ENCODE measurements at regions not wholly inside any gene's neighbourhood (a gene's known extent, or its start where the extent isn't known, plus 50 kb on each side); places are given as distances from the start of the nearest gene placed in this dataset.
"Not testable (repeated sequence)": the region's sequence is repeated elsewhere in the genome, so short reads cannot be mapped to it uniquely, and the experiment has no call there.

DNA sequence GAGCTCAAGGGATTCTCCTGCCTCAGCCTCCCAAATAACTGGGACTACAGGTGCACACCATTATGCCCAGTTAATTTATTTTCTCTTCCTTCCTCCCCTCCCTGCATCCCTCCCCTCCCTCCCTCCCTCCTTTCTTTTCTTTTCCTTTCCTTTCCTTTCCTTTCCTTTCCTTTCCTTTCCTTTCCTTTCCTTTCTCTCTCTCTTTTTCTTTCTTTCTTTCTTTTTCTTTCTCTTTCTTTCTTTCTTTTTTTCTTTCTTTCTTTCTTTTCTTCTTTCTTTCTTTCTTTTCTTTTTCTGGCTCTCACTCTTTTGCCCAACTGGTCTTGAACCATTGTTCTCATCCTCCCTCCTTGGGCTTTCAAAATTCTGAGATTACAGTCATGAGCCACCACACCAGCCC lies 873.0 kb upstream of the KLHL1 start:
- not testable (repeated sequence) for DNase-seq

DNA sequence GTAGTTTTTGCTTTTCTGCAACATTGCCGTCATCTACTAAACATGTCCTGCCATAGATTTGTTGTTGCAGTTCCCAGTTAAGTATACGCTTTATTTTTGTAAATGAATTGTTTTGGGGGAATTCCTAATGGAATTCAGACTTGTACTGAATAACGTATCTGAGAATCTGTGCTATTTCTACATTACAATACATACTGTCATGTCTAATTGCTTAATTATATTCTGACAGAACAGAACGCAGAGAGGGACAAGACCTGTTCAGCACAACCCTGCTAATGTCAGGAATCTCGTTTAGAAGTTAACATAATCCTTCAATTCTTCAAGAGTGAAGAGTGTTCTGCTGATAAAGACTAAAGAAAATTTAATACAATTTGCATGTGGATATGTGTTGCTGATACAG lies 861.1 kb upstream of the KLHL1 start:
- no peak for DNase-seq

DNA sequence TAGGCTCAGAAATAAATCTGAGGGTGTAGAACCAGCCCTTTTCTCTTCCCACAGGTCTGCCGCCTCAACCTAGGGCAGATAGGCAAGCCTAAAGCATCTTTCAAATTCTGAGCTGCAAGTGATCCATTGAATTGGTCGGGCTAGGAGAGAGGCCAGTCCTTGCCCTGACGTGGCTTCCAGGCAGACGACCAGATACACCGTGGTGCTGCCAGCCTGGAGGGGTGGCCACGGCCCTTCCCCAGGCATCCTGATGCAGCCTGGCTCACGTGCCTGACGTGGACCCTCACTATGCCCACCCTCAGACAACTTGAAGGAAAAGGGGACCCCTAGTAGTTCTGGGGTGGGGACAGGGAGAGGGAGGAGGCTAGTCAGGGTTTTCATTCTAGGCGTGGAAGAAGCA lies 859.3 kb upstream of the KLHL1 start:
- DNase-seq: no peak

DNA sequence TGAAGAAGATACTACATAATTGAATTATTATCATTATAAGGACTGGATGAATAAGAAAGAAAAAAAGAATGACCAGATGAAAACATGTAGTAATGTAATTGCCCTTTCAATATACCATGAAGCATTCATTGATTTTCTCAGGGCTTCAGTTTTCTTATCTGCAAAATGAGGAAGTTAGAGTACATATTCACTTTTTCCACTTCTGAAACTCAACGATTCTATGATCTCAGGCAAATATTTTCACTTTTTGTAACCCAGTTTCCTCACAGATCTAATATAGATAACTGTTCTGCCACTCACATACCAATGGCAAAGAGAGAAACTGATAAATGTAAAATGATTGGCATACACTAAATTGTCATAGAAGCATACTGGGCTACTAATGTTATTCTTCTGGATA lies 856.6 kb upstream of the KLHL1 start:
- peak; percentile 53 to 68 for DNase-seq

DNA sequence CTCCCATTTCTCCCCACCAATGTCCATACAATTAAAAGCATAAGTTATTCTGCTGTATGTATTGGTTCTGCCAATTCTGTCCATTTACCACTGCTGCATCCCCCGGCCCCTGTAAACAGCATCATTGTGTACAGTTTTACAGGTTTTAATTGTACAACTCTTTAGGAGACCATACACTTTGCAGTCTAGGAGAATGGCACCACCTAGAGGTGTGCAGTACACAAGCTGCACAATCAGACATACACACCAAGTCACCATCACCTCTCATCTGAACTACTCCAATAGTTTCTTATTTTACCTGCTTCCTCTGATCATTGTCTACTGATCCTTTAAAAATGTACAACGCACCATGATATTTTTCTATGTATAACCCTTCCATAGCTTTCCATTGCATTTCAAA lies 855.9 kb upstream of the KLHL1 start:
- peak; percentile 69 to 74 for DNase-seq

DNA sequence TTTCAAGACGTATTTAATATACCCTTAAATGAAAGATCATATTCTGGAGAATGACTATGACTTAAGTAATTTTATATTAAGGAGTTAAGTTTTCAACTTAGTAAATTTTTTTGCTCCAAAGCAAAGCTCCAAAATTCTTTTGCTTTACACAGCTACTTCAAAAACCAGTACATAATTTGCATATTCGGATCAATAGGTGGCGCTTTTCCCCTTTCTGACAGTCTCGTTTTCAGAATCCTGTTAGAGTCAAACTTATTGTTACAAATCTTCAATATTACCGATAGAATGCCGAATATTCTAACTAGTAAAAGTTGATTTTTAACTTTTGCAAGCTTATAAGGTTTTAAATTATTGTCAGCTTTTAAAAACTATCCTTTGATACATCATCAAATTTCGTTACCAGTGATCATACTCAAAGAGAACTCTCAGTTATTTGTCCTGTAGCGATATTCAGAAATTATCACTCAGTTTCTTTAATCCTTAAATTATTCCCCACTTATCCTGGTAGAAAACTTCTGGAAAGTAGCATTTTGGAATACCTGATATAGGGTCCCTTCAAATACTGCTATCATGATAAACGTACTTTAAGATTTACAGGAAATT lies 852.7 kb upstream of the KLHL1 start:
- peak; percentile 28 to 54 for DNase-seq

DNA sequence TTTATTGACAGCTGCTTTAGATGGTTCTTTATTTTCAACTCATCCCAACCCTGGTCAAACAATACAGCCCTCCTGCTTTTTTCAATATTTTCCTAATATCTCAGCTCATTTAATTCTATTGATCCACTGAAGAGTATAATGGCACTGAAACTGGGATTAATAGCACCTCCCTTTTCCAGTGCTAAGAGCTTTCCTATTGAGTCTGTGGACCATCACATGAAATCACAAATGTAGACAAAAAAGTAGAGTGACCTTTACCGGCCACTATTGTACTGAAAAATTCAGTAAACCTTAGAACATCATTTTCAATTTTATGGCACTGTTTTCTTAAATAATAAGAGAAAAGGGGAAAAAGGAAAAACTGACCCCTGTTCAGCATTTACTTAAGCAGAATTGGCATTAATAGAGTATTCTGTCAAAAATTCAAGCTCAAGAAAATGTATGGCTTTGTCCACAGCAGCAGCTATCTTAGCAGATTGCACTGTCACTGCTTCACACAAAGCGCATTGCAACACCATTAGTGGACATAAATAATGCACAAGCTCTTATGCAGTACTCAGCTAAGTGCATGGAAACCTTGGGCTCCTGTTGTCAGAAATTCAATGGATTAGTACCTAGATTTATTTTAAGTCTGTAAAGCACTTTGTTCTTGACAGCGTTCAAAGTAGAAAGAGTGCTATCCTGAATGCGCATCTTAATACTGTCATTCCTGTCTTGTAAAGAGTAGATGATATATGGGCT lies 851.0 kb upstream of the KLHL1 start:
- DNase-seq: peak; percentile 27 to 39

DNA sequence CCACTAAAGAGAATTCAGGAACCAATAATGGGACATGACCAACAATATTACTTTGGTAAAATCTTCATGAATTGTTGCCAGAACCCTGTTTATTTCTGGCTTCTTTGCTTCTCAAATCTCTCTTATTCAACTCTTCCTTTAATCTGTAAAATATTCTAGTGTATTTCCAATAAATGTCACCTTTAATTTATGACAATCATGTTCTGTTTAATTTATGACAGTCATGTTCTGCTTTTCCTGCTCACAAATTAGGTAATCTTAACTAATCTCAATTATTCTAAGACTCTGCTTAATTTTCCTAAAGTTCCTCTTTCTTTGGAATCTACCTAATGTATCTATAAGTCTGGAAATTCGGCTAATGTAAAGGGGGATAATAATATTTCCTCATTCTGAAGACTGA lies 847.6 kb upstream of the KLHL1 start:
- no peak for DNase-seq

DNA sequence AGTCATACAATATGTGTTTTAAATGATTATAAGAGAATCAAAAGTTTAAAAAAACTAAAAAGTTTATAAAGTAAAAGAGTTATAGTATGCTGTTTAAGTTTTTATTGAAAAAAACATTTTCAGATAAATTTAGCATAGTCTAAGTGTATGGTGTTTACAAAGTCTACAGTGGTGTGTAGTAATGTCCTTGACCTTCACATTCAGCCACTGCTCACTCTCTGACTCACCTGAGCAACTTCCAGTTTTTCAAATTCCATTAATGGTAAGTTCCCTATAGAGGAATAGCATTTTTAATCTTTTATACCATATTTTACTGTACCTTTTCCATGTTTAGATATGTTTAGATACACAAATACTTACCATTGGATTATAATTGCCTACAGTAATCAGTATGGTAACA lies 842.4 kb upstream of the KLHL1 start:
- DNase-seq: no peak

DNA sequence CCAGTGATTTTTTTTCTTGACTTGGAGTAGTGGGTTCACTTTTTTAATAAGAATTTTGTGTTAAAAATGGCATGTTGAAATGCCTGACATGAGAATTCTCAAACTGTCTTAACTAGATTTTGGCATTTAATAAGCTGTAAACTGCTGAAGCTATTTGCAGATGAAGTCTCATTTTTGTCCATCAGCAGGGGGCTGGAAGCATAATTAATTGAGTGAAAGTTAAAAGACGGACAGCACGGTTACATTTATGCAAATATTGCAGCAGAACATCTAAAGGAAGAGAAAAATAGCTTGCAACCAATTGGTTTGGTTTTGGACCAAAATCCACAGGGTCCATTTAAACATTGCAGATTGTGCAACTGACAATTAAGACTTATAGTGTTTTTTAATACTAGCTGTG lies 837.3 kb upstream of the KLHL1 start:
- no peak for DNase-seq

DNA sequence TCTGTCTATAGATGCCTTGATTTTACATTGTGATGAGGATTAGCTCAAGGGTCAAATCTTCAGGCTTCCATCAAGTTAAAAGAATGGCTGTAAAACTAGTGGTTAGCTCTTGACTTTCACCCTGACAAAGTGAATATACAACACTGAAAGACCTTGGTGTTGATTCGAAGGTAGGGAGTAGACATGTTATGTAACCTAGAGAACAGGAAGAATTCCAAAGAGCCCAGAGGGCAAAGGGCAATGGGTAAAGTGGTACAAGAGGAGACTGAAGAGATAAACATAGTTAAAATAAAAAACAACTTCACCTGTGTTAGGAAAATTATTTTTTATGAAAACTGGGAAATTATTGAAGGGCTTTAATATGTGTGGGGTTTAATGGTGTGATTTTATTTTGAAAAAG lies 833.2 kb upstream of the KLHL1 start:
- DNase-seq: no peak

DNA sequence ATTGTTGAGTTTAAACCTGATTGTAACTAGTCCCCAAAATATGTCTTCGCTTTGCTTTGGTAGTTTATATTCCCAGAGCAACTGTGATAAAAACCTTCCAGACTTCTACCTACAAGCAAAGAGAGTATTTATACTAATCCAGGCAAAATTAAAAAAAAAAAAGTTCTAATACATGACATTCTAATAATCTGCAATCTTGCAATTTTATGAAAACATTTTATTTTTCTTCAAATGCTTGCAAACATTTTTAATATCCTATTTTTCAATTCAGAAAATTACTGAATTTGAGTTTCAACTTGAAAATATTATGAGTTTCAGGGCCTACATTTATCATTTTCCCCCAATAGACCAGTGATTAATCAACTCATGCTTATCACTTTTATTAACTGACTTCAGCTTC lies 830.2 kb upstream of the KLHL1 start:
- no peak for DNase-seq

DNA sequence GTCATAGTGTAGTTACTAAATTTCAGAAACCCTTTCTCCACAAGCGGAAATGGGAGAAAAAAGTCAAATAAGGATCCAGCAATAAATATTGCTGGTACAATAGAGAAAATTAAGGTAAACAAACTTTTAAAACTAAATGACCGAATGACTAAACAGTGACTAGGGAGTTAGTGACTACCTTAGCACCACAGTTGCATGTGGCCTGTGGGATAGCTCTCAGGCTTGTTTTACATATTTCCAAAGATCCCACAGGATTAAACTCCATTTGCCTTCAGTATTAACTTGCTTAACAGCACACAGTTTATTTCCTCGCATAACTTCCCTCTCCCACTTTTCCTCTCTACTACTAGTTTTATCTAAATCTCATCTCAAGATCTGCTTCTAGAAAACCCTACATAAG lies 824.3 kb upstream of the KLHL1 start:
- no peak for DNase-seq

DNA sequence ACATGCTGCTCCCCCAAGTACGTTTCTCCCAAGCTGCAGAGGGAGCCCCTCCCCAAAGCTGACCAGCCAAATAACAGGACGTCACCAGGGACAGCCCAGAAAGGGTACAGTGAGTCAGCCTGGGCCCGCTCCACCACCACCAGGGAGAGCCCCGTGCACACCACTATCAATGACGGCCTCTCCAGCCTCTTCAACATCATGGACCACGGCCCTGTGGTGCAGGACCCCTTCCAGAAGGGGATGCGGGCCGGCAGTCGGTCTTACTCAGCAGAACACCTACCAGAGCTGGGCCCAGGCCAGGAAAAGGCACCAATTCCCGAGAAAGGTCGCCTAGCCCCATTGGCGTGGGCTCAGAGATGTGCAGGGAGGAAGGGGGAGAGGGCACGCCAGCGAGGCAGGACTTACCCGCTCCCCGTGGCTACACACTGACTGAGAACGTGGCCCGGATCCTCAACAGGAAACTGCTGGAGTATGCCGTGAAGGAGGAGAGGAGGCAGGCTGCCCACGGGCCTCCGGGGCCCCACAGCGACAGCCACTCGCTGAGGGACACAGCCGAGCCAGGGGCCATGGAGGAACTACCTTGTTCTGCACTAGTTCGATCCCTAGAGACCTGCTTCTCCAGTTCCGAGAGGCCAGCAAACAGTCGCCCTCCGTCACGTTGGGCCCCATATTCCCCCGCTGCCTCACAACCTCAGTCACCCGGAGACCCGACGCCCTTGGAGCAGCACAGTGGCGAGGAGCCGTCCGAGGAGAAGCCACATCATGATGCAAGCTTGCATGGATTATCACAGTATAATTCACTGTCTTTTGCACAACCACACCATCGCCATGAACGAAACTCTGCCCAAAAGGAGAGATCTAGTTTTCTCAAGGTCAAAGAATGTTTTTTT lies 815.9 kb upstream of the KLHL1 start:
- DNase-seq: no peak

DNA sequence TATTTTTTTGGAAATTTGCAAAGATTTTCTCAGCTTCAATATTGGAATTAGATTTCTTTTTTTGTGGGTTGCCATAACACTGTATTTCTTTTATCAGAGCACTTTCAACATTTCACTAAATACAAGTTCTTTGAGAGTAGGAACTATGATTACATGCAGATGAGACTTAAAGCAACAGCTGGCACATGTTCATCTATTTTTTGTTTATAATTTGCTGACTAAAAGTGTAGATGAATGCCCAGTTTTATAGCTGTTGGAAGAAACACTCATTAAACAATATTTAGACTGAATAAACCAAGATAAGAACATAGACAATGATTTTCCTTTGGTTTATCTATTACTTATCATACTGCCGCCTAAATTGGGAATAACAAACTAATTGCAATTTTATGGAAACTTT lies 803.0 kb upstream of the KLHL1 start:
- DNase-seq: no peak

DNA sequence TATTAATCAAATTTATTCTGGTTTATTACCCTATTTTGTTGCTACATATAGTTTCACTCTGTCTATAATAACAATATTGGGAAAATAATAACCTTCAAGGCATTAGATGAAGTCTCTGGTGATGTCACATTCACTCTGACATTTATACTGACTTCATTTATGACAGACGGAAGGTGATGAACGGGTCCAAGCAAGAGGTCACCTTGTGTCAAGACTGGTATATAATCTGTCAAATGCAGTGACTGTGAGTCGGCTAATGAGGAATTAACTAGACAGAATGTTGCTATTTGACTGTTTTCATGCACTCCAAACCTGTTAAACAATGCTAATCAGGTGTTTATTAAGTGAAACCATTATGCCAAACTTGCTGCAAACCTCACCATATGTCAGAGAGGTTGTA lies 800.5 kb upstream of the KLHL1 start:
- DNase-seq: no peak

DNA sequence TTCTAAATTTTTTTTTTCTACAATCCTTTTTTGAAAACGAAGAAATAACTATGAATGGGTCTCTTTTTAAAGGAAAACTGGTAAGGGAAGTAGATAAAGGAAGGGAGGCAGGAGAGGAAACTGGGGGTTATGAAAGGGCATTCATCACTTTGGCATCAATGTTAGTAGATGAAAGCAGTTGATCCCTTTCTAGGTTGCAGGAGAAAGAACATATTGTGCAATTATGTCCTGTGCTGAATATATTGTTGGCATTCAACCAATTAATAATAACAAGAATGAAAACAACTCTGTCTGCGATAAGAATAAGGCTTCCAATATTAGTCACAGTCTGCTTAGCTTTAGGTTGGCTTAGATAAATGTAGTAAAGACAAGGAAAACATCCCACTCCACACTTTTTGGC lies 796.8 kb upstream of the KLHL1 start:
- peak; percentile 23 to 47 for DNase-seq

DNA sequence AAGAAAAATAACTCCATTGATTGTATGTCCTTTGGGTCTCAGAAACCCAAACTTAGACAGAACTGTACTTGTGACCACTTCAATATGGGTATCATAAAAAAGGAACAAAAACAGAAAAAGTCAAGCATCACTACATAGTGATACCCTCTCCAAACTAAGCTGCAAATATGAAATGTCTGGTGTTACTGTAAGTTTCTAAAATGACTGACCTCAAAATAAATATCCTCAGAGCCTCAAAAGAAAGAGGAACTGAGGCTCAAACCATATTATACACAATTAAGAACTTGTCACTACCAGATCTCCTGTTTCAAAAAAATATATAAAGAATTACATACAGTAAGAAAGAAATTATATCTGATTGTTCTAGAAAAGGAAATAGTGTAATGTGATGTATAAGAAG lies 787.9 kb upstream of the KLHL1 start:
- peak; percentile 12 to 20 for DNase-seq

DNA sequence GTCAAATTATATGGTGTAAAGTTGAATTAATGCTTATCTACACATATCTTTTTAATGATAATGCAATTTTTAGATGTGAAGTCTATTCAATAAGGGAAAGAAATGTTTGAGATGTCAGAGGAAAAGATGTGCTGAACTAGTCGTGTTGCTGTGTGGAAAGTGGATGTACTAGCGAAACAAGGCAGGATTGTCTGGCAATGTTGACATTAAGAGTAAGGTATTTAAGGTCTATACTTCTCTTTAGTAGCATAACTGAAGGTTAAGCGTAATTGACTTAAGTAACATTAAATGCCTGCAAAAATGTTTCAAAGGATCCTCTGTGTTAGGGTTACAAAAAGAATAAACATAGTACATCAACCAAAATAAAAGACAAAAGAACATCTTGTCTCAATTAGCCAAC lies 787.3 kb upstream of the KLHL1 start:
- DNase-seq: no peak

DNA sequence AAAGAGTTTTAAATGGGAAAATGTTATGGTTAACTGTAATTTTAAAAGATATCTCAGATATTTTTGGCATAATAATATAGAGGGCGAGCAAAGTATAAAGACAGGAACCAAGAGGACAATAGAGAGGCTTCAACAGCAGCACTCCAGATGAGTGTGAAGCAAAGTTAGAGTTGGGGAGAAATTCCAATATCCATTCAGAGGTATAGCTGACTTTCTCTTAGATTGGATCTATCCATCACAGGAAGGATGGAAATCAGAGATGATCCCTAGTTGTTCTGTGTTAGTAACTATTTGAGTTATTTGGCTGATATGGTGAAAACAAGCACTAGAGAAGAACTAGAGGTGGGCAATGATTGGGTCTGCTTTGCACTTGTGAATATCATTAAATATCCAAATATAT lies 786.0 kb upstream of the KLHL1 start:
- DNase-seq: no peak

DNA sequence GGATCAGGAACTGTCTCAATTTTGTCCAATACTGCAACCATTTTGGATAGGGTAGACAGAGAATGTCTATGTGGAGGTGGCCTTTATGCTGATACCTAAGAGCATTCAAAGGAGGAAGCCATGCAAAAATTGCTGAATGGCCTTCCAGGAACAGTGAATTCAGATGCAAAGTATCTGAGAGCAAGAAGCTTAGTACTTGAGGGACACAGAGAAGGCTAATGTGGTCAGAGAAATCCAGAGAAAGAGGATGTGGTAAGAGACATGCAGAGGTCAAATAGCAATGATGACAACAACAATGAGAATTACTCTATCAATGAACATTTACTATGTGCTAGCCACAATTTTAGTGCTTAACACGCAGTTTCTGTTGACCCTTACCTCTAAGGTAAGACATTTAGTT lies 785.6 kb upstream of the KLHL1 start:
- peak; percentile 96 to 97 for DNase-seq

DNA sequence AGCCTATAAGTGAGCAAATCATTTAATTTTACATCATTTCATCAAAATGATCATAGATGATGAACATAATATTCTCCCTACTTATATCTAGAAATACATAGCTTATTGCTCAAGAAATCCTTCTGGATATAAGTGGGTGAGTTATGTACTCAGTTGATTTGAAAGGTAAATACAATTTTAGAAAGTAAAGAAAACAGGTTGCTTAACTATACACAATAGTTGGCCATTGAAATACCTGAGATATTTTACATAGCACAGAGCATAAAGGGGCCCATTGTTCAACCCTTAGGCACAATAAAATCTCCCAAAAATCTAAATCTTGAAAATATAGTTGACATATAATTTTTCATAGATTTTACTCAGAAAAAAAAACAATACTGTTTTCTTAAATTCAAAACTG lies 782.0 kb upstream of the KLHL1 start:
- no peak for DNase-seq

DNA sequence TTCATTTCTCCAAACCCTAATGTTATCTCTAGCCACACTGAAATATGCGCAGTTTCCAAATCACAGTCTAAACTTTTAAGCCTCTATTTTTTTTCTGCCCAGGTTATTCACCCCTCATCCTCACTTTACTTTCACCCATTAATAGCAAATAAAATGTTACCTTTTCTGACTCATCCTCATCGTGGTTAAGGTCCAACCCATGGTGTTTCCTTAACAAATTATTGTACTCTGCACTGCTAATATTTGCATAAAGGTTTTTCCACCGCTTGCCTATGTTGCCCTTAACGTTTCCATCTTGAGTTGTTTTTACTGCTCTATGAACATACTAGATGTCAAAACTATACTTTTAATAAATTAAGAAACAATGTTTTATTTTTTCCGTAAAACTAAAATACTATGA lies 780.9 kb upstream of the KLHL1 start:
- no peak for DNase-seq

DNA sequence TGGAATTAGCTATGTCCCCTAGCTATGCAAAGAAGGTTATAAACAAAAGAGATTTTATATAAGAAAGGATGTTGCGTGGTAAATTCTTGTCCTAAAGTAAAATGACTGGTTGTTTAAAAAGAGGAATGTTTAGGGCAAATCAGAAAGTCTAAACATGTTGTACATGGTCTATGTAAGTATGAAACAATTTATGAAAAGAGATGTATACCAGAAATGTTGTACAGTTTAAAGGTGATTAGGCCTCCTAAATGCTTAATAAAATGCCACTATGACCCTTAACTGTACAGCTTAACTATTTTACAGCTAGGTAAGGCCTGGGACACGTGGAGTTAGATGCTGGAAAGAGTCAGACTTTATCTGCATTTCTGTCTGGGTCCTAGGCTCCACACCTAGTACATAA lies 775.9 kb upstream of the KLHL1 start:
- no peak for DNase-seq

All from AML-193 (cell line).